ENCODE measurements at regions not wholly inside any gene's neighbourhood (a gene's known extent, or its start where the extent isn't known, plus 50 kb on each side); places are given as distances from the start of the nearest gene placed in this dataset.

- no peaks in the 10 kb centered on the region for H3K4me1 ChIP-seq
- H3K4me3 ChIP-seq, result no peak overlapping the region
- no peak overlapping the region for H3K27ac ChIP-seq
- 26 to 39% methylated on average over 2 of the region's 2 CpGs for WGBS, 2 donors
- no peak for DNase-seq (ENCODE audit: low spot score in 2 of 2)
- no peaks in the 10 kb centered on the region for H3K36me3 ChIP-seq
- TF ChIP-seq EP300 (IDR thresholded peaks at IDR 0.05) (no peak), CTCF (IDR thresholded peaks at IDR 0.05) (no peak), POLR2A (IDR thresholded peaks at IDR 0.05) (no peak)
- no peaks in the 10 kb centered on the region for H3K9me3 ChIP-seq
- no peaks in the 10 kb centered on the region for H3K27me3 ChIP-seq
These were observed 65.7 kb upstream of the SLITRK2 start for GRCh38 chrX:145751943-145752342.

All from tibial nerve (tissue), 4 donors.